Mesenchymal stem cell (in vitro differentiated cells and primary cell): ENCODE measurements at regions not wholly inside any gene's neighbourhood (a gene's known extent, or its start where the extent isn't known, plus 50 kb on each side); places are given as distances from the start of the nearest gene placed in this dataset.
"Not testable (repeated sequence)": the region's sequence is repeated elsewhere in the genome, so short reads cannot be mapped to it uniquely, and the experiment has no call there.

ENCODE experiments used
- DNase-seq: peaks from one replicate; pipeline ENCODE4 v3.0.0-alpha.2; 2013
- H2AFZ ChIP-seq: one replicate; pipeline ENCODE4 v1.6.1; 2013; ENCODE audit warnings: low read depth, mild to moderate bottlenecking, control low read depth, inconsistent platforms, low read length, moderate library complexity
- H2AK5ac ChIP-seq: 2 replicates; pipeline ENCODE4 v1.6.1; 2013; ENCODE audit warnings: low read length, moderate library complexity, mild to moderate bottlenecking, inconsistent platforms; ENCODE audit not compliant: severe bottlenecking
- H2BK120ac ChIP-seq: one replicate; pipeline ENCODE4 v1.6.1; 2013; ENCODE audit warnings: low read depth, mild to moderate bottlenecking, inconsistent platforms, low read length, moderate library complexity
- H2BK12ac ChIP-seq, 2 experiments: one replicate each; pipeline ENCODE4 v1.6.1; 2013; ENCODE audit warnings: inconsistent platforms in 2 of 2, low read length in 2 of 2, mild to moderate bottlenecking in 2 of 2, moderate library complexity in 2 of 2, control low read depth in 1 of 2
- H2BK15ac ChIP-seq: one replicate; pipeline ENCODE4 v1.6.1; 2013; ENCODE audit warnings: mild to moderate bottlenecking, low read depth, inconsistent platforms; ENCODE audit not compliant: poor library complexity, severe bottlenecking
- H2BK5ac ChIP-seq: 2 replicates; pipeline ENCODE4 v1.6.1; 2013; ENCODE audit warnings: low read depth, mild to moderate bottlenecking, low read length, control low read depth, inconsistent platforms; ENCODE audit not compliant: poor library complexity, severe bottlenecking
- H3K14ac ChIP-seq, 2 experiments: one replicate each; pipeline ENCODE4 v1.6.1; 2013; ENCODE audit warnings: inconsistent platforms in 2 of 2, low read length in 2 of 2, control low read depth in 1 of 2, mild to moderate bottlenecking in 1 of 2, moderate library complexity in 1 of 2
- H3K18ac ChIP-seq, 2 experiments: one replicate each; pipeline ENCODE4 v1.6.1; 2013; ENCODE audit warnings: inconsistent platforms in 2 of 2, low read length in 2 of 2, control low read depth in 1 of 2, low read depth in 1 of 2, mild to moderate bottlenecking in 1 of 2
- H3K23ac ChIP-seq, 2 experiments: one replicate each; pipeline ENCODE4 v1.6.1; 2013; ENCODE audit warnings: inconsistent platforms in 2 of 2, low read length in 2 of 2, mild to moderate bottlenecking in 2 of 2, moderate library complexity in 2 of 2, control low read depth in 1 of 2
- H3K27ac ChIP-seq: 2 replicates; pipeline ENCODE4 v1.5.1; 2013; ENCODE audit warnings: mild to moderate bottlenecking, moderate library complexity, low read length, control low read depth, inconsistent platforms; ENCODE audit not compliant: poor library complexity, severe bottlenecking
- H3K27me3 ChIP-seq, 2 experiments: 2 replicates each; pipeline versions ENCODE4 v1.6.1 to v1.7.0; 2013; ENCODE audit warnings: low read length in 2 of 2, mild to moderate bottlenecking in 2 of 2, moderate library complexity in 2 of 2, control low read depth in 1 of 2, inconsistent platforms in 1 of 2; ENCODE audit not compliant: control insufficient read depth in 1 of 2, insufficient read depth in 1 of 2
- H3K36me3 ChIP-seq, 2 experiments: 2 replicates each; pipeline versions ENCODE4 v1.6.1 to v1.7.0; 2013; ENCODE audit warnings: low read length in 2 of 2, control low read depth in 1 of 2, inconsistent platforms in 1 of 2, low read depth in 1 of 2, mild to moderate bottlenecking in 1 of 2; ENCODE audit not compliant: insufficient read depth in 2 of 2, control insufficient read depth in 1 of 2
- H3K4ac ChIP-seq, 2 experiments: one replicate each; pipeline ENCODE4 v1.6.1; 2013; ENCODE audit warnings: inconsistent platforms in 2 of 2, low read length in 2 of 2, mild to moderate bottlenecking in 2 of 2, moderate library complexity in 2 of 2, control low read depth in 1 of 2, low read depth in 1 of 2
- H3K4me1 ChIP-seq: 2 replicates; pipeline ENCODE4 v1.6.1; 2013; ENCODE audit warnings: low read depth, low read length, control low read depth; ENCODE audit not compliant: control insufficient read depth, insufficient read depth
- H3K4me2 ChIP-seq: 2 replicates; pipeline ENCODE4 v1.6.1; 2013; ENCODE audit warnings: low read length, mild to moderate bottlenecking, inconsistent platforms; ENCODE audit not compliant: poor library complexity, severe bottlenecking
- H3K4me3 ChIP-seq, 2 experiments: 2 replicates each; pipeline versions ENCODE4 v1.5.1 to v1.7.0; 2013; ENCODE audit warnings: low read length in 2 of 2, mild to moderate bottlenecking in 2 of 2, control low read depth in 1 of 2, low read depth in 1 of 2; ENCODE audit not compliant: insufficient read depth in 1 of 2
- H3K79me1 ChIP-seq: replicated peaks from 2 replicates; pipeline ENCODE4 v1.6.1; 2013; ENCODE audit warnings: mild to moderate bottlenecking, control low read depth, low read length, inconsistent platforms; ENCODE audit not compliant: poor library complexity, severe bottlenecking
- H3K9ac ChIP-seq: 2 replicates; pipeline ENCODE4 v1.7.0; 2013; ENCODE audit warnings: mild to moderate bottlenecking, low read length, moderate library complexity
- H3K9me3 ChIP-seq: 2 replicates; pipeline ENCODE4 v1.7.0; 2013; ENCODE audit warnings: mild to moderate bottlenecking, low read length; ENCODE audit not compliant: control insufficient read depth
- H4K8ac ChIP-seq: one replicate; pipeline ENCODE4 v1.6.1; 2013; ENCODE audit warnings: inconsistent platforms, mild to moderate bottlenecking, low read length, moderate library complexity
- H4K91ac ChIP-seq: one replicate; pipeline ENCODE4 v1.6.1; 2013; ENCODE audit warnings: mild to moderate bottlenecking, low read length, inconsistent platforms
- WGBS: methylation state at CpG from one replicate; pipeline ENCODE4 v1.1.7; 2013; ENCODE audit warnings: mixed read lengths; 5-methylcytosine and 5-hydroxymethylcytosine counted together

- Histone ChIP-seq H3K18ac (no peak overlapping the region), H2BK15ac (no peak overlapping the region), H4K91ac (no peak overlapping the region), H3K9me3 (no peaks in the 10 kb centered on the region), H2BK12ac (peak overlapping the region in 1 of 2 experiments; percentile 31), H3K4me3 (no peak overlapping the region), H3K14ac (no peak overlapping the region), H3K79me1 (no peaks in the 10 kb centered on the region), H4K8ac (no peak overlapping the region), H2BK5ac (no peak overlapping the region), H2AK5ac (peak overlapping the region; percentile 59), H3K27ac (no peak overlapping the region), H3K4me2 (no peak overlapping the region), H3K4ac (no peak overlapping the region), H3K36me3 (no peaks in the 10 kb centered on the region), H3K27me3 (peaks cover 0 to 11% of the 10 kb centered on the region in 2 experiments), H2BK120ac (no peak overlapping the region), H3K9ac (no peak overlapping the region), H3K23ac (no peak overlapping the region), H3K4me1 (no peaks in the 10 kb centered on the region), H2AFZ (no peak overlapping the region)
- no peak for DNase-seq
- WGBS: no CpG with 5 or more reads among the region's 2 CpGs
These were observed 84.2 kb upstream of the EGFL6 start for GRCh38 chrX:13485167-13485566.

DNA sequence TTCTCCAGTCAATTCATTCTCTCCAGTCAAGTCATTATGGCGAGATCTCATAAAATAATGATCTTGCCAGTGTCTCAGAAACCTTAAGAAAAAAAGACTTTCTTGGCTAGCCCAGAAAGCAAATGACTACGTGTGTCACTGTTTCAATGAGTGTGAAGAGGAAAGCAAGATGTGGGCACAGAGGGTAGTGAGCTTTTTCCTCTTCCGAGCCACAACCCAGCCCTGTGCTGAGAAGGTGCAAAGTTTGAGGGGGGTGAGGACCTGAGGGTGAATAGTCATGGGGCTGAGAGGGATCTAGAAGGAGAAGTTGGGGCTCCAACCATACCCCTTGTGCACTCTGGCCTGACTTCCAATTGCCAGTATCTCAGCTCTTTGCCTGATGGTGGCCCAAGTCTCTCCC lies 85.6 kb upstream of the EGFL6 start:
- H3K27ac ChIP-seq: no peak overlapping the region
- no peak overlapping the region for H3K18ac ChIP-seq
- peaks cover 0 to 11% of the 10 kb centered on the region in 2 experiments for H3K27me3 ChIP-seq
- no peak overlapping the region for H4K91ac ChIP-seq
- no peaks in the 10 kb centered on the region for H3K9me3 ChIP-seq
- H3K23ac ChIP-seq: no peak overlapping the region
- H3K4me2 ChIP-seq: no peak overlapping the region
- no peak overlapping the region for H4K8ac ChIP-seq
- no peak overlapping the region for H2BK120ac ChIP-seq
- no peaks in the 10 kb centered on the region for H3K4me1 ChIP-seq
- DNase-seq: no peak
- 91% methylated on average over 2 of the region's 3 CpGs for WGBS
- H2AK5ac ChIP-seq: no peak overlapping the region
- H3K79me1 ChIP-seq: no peaks in the 10 kb centered on the region
- no peak overlapping the region for H2AFZ ChIP-seq
- no peak overlapping the region for H3K9ac ChIP-seq
- H3K14ac ChIP-seq: no peak overlapping the region
- no peak overlapping the region for H2BK5ac ChIP-seq
- H3K36me3 ChIP-seq: no peaks in the 10 kb centered on the region
- H3K4me3 ChIP-seq: no peak overlapping the region
- H2BK15ac ChIP-seq: no peak overlapping the region
- H2BK12ac ChIP-seq: no peak overlapping the region
- H3K4ac ChIP-seq: peak overlapping the region in 1 of 2 experiments; percentile 37

GRCh38 chrX:13482746-13483541 lies 86.5 kb upstream of the EGFL6 start:
- Histone ChIP-seq H3K9me3 (no peaks in the 10 kb centered on the region), H3K79me1 (no peaks in the 10 kb centered on the region), H3K14ac (no peak overlapping the region), H3K36me3 (no peaks in the 10 kb centered on the region), H3K27ac (no peak overlapping the region), H3K23ac (no peak overlapping the region), H2AFZ (no peak overlapping the region), H4K8ac (no peak overlapping the region), H3K4me1 (no peaks in the 10 kb centered on the region), H2BK120ac (no peak overlapping the region), H3K4me3 (no peak overlapping the region), H3K4me2 (no peak overlapping the region), H3K18ac (no peak overlapping the region), H2BK5ac (no peak overlapping the region), H3K9ac (peak overlapping the region; percentile 40), H4K91ac (no peak overlapping the region), H3K4ac (no peak overlapping the region), H2BK15ac (no peak overlapping the region), H2BK12ac (no peak overlapping the region), H3K27me3 (peaks cover 0 to 11% of the 10 kb centered on the region in 2 experiments), H2AK5ac (no peak overlapping the region)
- 96% methylated on average over 3 of the region's 9 CpGs for WGBS
- DNase-seq: no peak

GRCh38 chrX:13480780-13481179 lies 88.6 kb upstream of the EGFL6 start:
- H3K27ac ChIP-seq, H3K4ac ChIP-seq, H3K14ac ChIP-seq, H3K36me3 ChIP-seq, H2AK5ac ChIP-seq, DNase-seq, H3K4me3 ChIP-seq, H3K18ac ChIP-seq, H3K9me3 ChIP-seq, H2BK5ac ChIP-seq, H4K8ac ChIP-seq, H3K23ac ChIP-seq, H2AFZ ChIP-seq, H4K91ac ChIP-seq, H3K4me2 ChIP-seq, H2BK15ac ChIP-seq, H3K79me1 ChIP-seq, H2BK12ac ChIP-seq, H3K4me1 ChIP-seq, H3K9ac ChIP-seq, H2BK120ac ChIP-seq: not testable (repeated sequence)
- peaks cover 0 to 19% of the 10 kb centered on the region in 2 experiments for H3K27me3 ChIP-seq
- no CpG with 5 or more reads among the region's 2 CpGs for WGBS
